BE2C (cell line): ENCODE measurements at regions not wholly inside any gene's neighbourhood (a gene's known extent, or its start where the extent isn't known, plus 50 kb on each side); places are given as distances from the start of the nearest gene placed in this dataset.
"Not testable (repeated sequence)": the region's sequence is repeated elsewhere in the genome, so short reads cannot be mapped to it uniquely, and the experiment has no call there.

ENCODE experiments used
- DNase-seq: peaks from one replicate; pipeline ENCODE4 v3.0.0-alpha.2; 2020
- H3K27me3 ChIP-seq: fragments of 250-450 bp; sonication (Bioruptor Pico); 2 replicates; pipeline ENCODE4 v1.5.1; 2020; ENCODE audit warnings: mild to moderate bottlenecking
- H3K36me3 ChIP-seq: fragments of 250-450 bp; sonication (Bioruptor Pico); 2 replicates; pipeline ENCODE4 v1.5.1; 2020; ENCODE audit warnings: mild to moderate bottlenecking
- H3K4me1 ChIP-seq: fragments of 250-450 bp; sonication (Bioruptor Pico); 2 replicates; pipeline ENCODE4 v1.5.1; 2020
- H3K4me3 ChIP-seq: 2 replicates; pipeline ENCODE4 v1.5.1; 2011; ENCODE audit warnings: low read depth, low read length
- H3K9me3 ChIP-seq: fragments of 250-450 bp; sonication (Bioruptor Pico); 2 replicates; pipeline ENCODE4 v1.5.1; 2020
- TF ChIP-seq, protein P1 (sequence below): IDR thresholded peaks from 2 replicates; pipeline ENCODE4 v1.5.1; 2012; ENCODE audit warnings: mild to moderate bottlenecking, low read depth, low read length

- Histone ChIP-seq H3K9me3 (no peaks in the 10 kb centered on the region), H3K27me3 (no peaks in the 10 kb centered on the region), H3K4me1 (peaks cover 7% of the 10 kb centered on the region), H3K4me3 (no peak overlapping the region), H3K36me3 (no peaks in the 10 kb centered on the region)
- DNase-seq: no peak
- TF ChIP-seq, protein P1, sequence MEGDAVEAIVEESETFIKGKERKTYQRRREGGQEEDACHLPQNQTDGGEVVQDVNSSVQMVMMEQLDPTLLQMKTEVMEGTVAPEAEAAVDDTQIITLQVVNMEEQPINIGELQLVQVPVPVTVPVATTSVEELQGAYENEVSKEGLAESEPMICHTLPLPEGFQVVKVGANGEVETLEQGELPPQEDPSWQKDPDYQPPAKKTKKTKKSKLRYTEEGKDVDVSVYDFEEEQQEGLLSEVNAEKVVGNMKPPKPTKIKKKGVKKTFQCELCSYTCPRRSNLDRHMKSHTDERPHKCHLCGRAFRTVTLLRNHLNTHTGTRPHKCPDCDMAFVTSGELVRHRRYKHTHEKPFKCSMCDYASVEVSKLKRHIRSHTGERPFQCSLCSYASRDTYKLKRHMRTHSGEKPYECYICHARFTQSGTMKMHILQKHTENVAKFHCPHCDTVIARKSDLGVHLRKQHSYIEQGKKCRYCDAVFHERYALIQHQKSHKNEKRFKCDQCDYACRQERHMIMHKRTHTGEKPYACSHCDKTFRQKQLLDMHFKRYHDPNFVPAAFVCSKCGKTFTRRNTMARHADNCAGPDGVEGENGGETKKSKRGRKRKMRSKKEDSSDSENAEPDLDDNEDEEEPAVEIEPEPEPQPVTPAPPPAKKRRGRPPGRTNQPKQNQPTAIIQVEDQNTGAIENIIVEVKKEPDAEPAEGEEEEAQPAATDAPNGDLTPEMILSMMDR: peak; percentile 19
Measured at GRCh38 chr9:7318920-7319319, 480.7 kb downstream of the DMAC1 start.

GRCh38 chr9:7316967-7317366, 482.6 kb downstream of the DMAC1 start:
- TF ChIP-seq, protein P1: no peak
- Histone ChIP-seq H3K4me3 (no peak overlapping the region), H3K27me3 (no peaks in the 10 kb centered on the region), H3K36me3 (no peaks in the 10 kb centered on the region), H3K9me3 (no peaks in the 10 kb centered on the region), H3K4me1 (peaks cover 7% of the 10 kb centered on the region)
- DNase-seq: no peak

GRCh38 chr9:7316166-7316795, 483.3 kb downstream of the DMAC1 start:
- Histone ChIP-seq H3K4me1 (peaks cover 7% of the 10 kb centered on the region), H3K4me3 (no peak overlapping the region)
- DNase-seq: no peak

GRCh38 chr9:7315746-7316145, 483.8 kb downstream of the DMAC1 start:
- Histone ChIP-seq H3K27me3 (no peaks in the 10 kb centered on the region), H3K36me3 (no peaks in the 10 kb centered on the region), H3K4me3 (no peak overlapping the region), H3K4me1 (peaks cover 5% of the 10 kb centered on the region), H3K9me3 (no peaks in the 10 kb centered on the region)
- no peak for DNase-seq
- TF ChIP-seq, protein P1: no peak

More at GRCh38 chr9:7316166-7316795, 483.3 kb downstream of the DMAC1 start:
- Histone ChIP-seq H3K9me3 (no peaks in the 10 kb centered on the region), H3K27me3 (no peaks in the 10 kb centered on the region), H3K36me3 (no peaks in the 10 kb centered on the region)
- TF ChIP-seq, protein P1: no peak

- no peak for DNase-seq
- H3K4me1 ChIP-seq: no peaks in the 10 kb centered on the region; the same call in 1 of the 2 replicates
- TF ChIP-seq, protein P1: no peak
- no peaks in the 10 kb centered on the region for H3K9me3 ChIP-seq
- no peak overlapping the region for H3K4me3 ChIP-seq
- H3K27me3 ChIP-seq: no peaks in the 10 kb centered on the region
- no peaks in the 10 kb centered on the region for H3K36me3 ChIP-seq
Measured at GRCh38 chr9:7315116-7315515, 484.5 kb downstream of the DMAC1 start.

- no peak for DNase-seq
- Histone ChIP-seq H3K4me1 (no peaks in the 10 kb centered on the region), H3K9me3 (no peaks in the 10 kb centered on the region), H3K27me3 (no peaks in the 10 kb centered on the region), H3K4me3 (no peak overlapping the region), H3K36me3 (no peaks in the 10 kb centered on the region)
- TF ChIP-seq, protein P1: no peak
Measured at GRCh38 chr9:7313389-7313788, 486.2 kb downstream of the DMAC1 start.

DNA sequence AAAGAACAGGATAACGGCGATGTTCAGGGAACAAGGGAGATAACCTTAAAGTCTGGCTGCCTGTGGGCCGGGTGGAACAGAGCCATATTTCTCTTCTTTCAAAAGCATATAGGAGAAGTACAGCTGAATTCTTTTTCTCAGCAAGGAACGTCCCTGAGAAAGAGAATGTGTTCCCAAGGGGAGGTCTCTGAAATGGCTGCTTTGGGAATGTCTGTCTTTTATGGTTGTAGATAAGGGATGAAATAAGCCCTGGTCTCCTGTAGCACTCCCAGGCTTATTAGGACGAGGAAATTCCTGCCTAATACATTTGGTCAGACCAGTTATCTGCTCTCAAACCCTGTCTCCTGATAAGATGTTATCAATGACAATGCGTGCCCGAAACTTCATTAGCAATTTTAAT, 490.5 kb downstream of the DMAC1 start:
- not testable (repeated sequence) for H3K4me1 ChIP-seq, H3K27me3 ChIP-seq, DNase-seq, H3K9me3 ChIP-seq, H3K4me3 ChIP-seq, H3K36me3 ChIP-seq
